H1 (cell line): ENCODE measurements at regions not wholly inside any gene's neighbourhood (a gene's known extent, or its start where the extent isn't known, plus 50 kb on each side); places are given as distances from the start of the nearest gene placed in this dataset.

Experiments used
- ATF2 ChIP-seq: IDR thresholded peaks from 2 replicates; pipeline ENCODE4 v1.6.1; 2012; ENCODE audit warnings: low read length, inconsistent platforms

GRCh38 chr1:220954321-220955075 is 75.3 kb downstream of the HLX start (continued):
- no peak for TF ChIP-seq ATF2
